ENCODE measurements at regions not wholly inside any gene's neighbourhood (a gene's known extent, or its start where the extent isn't known, plus 50 kb on each side); places are given as distances from the start of the nearest gene placed in this dataset.

- Histone ChIP-seq H3K27ac (no peak overlapping the region), H3K36me3 (no peaks in the 10 kb centered on the region), H3K27me3 (no peaks in the 10 kb centered on the region), H3K4me3 (no peak overlapping the region), H3K4me1 (no peaks in the 10 kb centered on the region), H3K9me3 (no peaks in the 10 kb centered on the region)
- TF ChIP-seq CTCF (IDR thresholded peaks at IDR 0.05) = no peak
- intact Hi-C loops (cut with DNase I) = no loop called here
- DNase-seq (no peak), FAIRE-seq (no peak), ATAC-seq (peak in 1 of 4 donors; percentile 68)
- WGBS, 2 donors = 31 to 40% methylated on average over 6 of the region's 6 CpGs
Observed at GRCh38 chr2:18800240-18800971, 211.0 kb upstream of the NT5C1B start.

DNA sequence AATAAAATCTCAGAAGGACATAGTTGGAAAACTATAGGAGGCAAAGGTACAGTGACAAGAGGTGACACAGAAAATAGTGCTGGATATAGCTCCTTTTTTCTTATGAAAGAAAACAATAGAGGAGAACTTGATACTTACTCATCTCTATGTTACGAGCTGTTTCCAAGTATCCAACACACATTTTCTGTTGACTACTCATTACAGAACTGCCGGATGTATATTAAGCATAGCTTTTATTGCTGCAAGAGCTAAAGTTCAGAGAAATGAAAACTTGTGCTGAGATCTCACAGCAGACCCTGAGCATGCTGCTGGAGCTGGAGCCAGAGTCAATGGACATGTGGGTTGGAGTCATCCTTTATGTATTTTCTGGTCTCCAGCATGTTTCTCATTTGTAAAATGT is 210.0 kb upstream of the NT5C1B start:
- ATAC-seq = no peak
- intact Hi-C loops (cut with DNase I) = no loop called here
- Histone ChIP-seq H3K36me3 (no peaks in the 10 kb centered on the region), H3K9me3 (no peaks in the 10 kb centered on the region), H3K4me1 (no peaks in the 10 kb centered on the region), H3K27me3 (no peaks in the 10 kb centered on the region), H3K4me3 (no peak overlapping the region), H3K27ac (no peak overlapping the region)
- no peak for FAIRE-seq
- TF ChIP-seq CTCF (IDR thresholded peaks at IDR 0.05) = no peak
- WGBS, 2 donors = 93 to 98% methylated on average over 2 of the region's 2 CpGs
- DNase-seq = no peak

GRCh38 chr2:18797133-18797845 is 207.9 kb upstream of the NT5C1B start:
- no peak for FAIRE-seq
- intact Hi-C loops (cut with DNase I) = no loop called here
- WGBS, 2 donors = 86 to 89% methylated on average over 3 of the region's 3 CpGs

DNA sequence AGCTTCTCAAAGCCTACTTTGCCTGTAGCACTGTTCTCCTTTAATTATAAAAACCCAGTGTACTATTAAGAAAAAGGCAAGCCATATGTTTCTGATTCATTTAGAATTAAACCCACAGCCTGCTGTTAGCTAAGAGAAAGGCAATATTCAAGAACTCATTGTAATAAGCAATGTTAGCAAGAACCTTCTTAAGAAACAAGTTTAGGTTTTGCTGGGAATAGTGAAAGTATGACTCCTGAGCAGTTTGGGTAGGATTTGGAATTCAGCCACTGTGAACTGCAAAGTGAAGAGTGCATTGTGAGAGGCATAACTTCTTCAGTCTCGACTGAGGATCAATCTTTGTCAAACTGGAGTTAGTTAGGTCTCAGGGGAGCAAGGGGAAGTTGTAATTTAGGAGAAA is 206.5 kb upstream of the NT5C1B start:
- DNase-seq (no peak), ATAC-seq (no peak), FAIRE-seq (no peak)
- no peak for TF ChIP-seq CTCF (IDR thresholded peaks at IDR 0.05)
- Histone ChIP-seq H3K4me1 (no peaks in the 10 kb centered on the region), H3K27ac (no peak overlapping the region), H3K9me3 (no peaks in the 10 kb centered on the region), H3K36me3 (no peaks in the 10 kb centered on the region), H3K27me3 (no peaks in the 10 kb centered on the region), H3K4me3 (no peak overlapping the region)
- 49 to 58% methylated on average over 1 of the region's 1 CpG for WGBS, 2 donors
- intact Hi-C loops (cut with DNase I) = no loop called here

More at GRCh38 chr2:18797133-18797845, 207.9 kb upstream of the NT5C1B start:
- DNase-seq (no peak), ATAC-seq (no peak)
- Histone ChIP-seq H3K4me1 (no peaks in the 10 kb centered on the region), H3K36me3 (no peaks in the 10 kb centered on the region), H3K27ac (no peak overlapping the region), H3K27me3 (no peaks in the 10 kb centered on the region), H3K4me3 (no peak overlapping the region), H3K9me3 (no peaks in the 10 kb centered on the region)
- no peak for TF ChIP-seq CTCF (IDR thresholded peaks at IDR 0.05)

GRCh38 chr2:18792684-18793083 is 203.3 kb upstream of the NT5C1B start:
- TF ChIP-seq CTCF (IDR thresholded peaks at IDR 0.05) = no peak
- ATAC-seq (no peak), DNase-seq (peak in 1 of 6 donors; percentile 28), FAIRE-seq (no peak)
- intact Hi-C loops (cut with DNase I) = no loop called here
- WGBS, 2 donors = 91 to 92% methylated on average over 6 of the region's 6 CpGs
- no peaks in the 10 kb centered on the region for H3K27me3 ChIP-seq
- no peaks in the 10 kb centered on the region for H3K36me3 ChIP-seq
- no peaks in the 10 kb centered on the region for H3K9me3 ChIP-seq
- no peak overlapping the region for H3K4me3 ChIP-seq
- peaks cover 0 to 6% (median 0%) of the 10 kb centered on the region in 3 donors for H3K4me1 ChIP-seq
- no peak overlapping the region for H3K27ac ChIP-seq

All from pancreas (tissue), 10 donors.